ENCODE measurements at regions not wholly inside any gene's neighbourhood (a gene's known extent, or its start where the extent isn't known, plus 50 kb on each side); places are given as distances from the start of the nearest gene placed in this dataset.

DNA sequence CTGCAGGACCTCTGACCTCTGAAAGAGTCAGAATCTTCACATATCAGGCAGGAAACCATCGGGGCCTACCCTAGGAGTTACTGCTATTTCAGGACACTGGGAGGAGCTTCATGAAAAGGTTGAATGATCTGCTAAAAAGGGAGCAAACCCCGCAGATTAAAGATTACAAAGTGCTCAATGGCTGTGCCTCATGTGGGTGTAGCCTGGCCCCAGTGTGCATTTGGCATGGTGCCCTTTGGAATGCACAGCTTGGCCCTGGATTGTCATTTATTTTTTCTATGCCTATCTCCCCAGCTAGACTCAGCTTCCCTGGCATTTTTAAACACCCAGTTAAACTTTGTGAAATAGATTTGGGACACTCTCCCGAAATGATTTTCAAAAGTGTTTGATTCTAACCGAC is 368.5 kb upstream of the SPTLC3 start:
- Histone ChIP-seq H3K4me3 (replicated peaks; ENCODE audit: low read depth, low read length) (no peak overlapping the region), H3K27me3 (replicated peaks; ENCODE audit: control insufficient read depth, insufficient read depth, low read length) (no peaks in the 10 kb centered on the region), H3K36me3 (ENCODE audit: control insufficient read depth, insufficient read depth, low read length) (no peaks in the 10 kb centered on the region)
- DNase-seq (ENCODE audit: extremely low read depth, insufficient read length), result no peak
- TF ChIP-seq, protein P1, sequence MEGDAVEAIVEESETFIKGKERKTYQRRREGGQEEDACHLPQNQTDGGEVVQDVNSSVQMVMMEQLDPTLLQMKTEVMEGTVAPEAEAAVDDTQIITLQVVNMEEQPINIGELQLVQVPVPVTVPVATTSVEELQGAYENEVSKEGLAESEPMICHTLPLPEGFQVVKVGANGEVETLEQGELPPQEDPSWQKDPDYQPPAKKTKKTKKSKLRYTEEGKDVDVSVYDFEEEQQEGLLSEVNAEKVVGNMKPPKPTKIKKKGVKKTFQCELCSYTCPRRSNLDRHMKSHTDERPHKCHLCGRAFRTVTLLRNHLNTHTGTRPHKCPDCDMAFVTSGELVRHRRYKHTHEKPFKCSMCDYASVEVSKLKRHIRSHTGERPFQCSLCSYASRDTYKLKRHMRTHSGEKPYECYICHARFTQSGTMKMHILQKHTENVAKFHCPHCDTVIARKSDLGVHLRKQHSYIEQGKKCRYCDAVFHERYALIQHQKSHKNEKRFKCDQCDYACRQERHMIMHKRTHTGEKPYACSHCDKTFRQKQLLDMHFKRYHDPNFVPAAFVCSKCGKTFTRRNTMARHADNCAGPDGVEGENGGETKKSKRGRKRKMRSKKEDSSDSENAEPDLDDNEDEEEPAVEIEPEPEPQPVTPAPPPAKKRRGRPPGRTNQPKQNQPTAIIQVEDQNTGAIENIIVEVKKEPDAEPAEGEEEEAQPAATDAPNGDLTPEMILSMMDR (IDR thresholded peaks at IDR 0.05; ENCODE audit: insufficient read depth, low read length, poor library complexity, severe bottlenecking), result no peak

DNA sequence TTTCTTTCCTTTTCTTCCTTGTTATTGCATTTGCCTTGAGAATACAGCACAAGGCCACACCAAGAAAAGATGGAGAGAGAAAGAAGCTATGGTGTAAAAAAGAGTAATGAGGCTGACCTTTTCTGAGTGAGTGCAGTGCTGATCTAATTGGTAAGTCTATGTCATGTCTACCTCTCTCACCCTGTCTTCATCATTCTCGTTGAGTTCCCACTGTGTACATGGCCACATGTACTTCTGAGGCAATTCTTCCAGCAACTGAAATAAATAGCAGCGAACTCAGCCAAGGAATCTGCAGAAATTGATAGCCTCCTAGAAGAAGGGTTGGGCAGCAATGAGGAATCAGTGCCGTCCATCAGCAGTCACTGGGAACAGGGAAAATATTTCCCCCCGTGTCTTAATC is 367.2 kb upstream of the SPTLC3 start:
- no peaks in the 10 kb centered on the region for H3K36me3 ChIP-seq (ENCODE audit: control insufficient read depth, insufficient read depth, low read length)
- TF ChIP-seq, protein P1 (IDR thresholded peaks at IDR 0.05; ENCODE audit: insufficient read depth, low read length, poor library complexity, severe bottlenecking), result no peak
- H3K4me3 ChIP-seq (replicated peaks; ENCODE audit: low read depth, low read length), result no peak overlapping the region
- no peak for DNase-seq (ENCODE audit: extremely low read depth, insufficient read length)
- H3K27me3 ChIP-seq (replicated peaks; ENCODE audit: control insufficient read depth, insufficient read depth, low read length), result no peaks in the 10 kb centered on the region

GRCh38 chr20:12644461-12644860 is 364.3 kb upstream of the SPTLC3 start:
- Histone ChIP-seq H3K27me3 (replicated peaks; ENCODE audit: control insufficient read depth, insufficient read depth, low read length) (no peaks in the 10 kb centered on the region), H3K36me3 (ENCODE audit: control insufficient read depth, insufficient read depth, low read length) (no peaks in the 10 kb centered on the region), H3K4me3 (replicated peaks; ENCODE audit: low read depth, low read length) (no peak overlapping the region)
- DNase-seq (ENCODE audit: extremely low read depth, insufficient read length), result no peak
- TF ChIP-seq, protein P1 (IDR thresholded peaks at IDR 0.05; ENCODE audit: insufficient read depth, low read length, poor library complexity, severe bottlenecking), result no peak

GRCh38 chr20:12649234-12649633 is 359.5 kb upstream of the SPTLC3 start:
- DNase-seq (ENCODE audit: extremely low read depth, insufficient read length), result no peak
- TF ChIP-seq, protein P1 (IDR thresholded peaks at IDR 0.05; ENCODE audit: insufficient read depth, low read length, poor library complexity, severe bottlenecking), result no peak
- no peaks in the 10 kb centered on the region for H3K36me3 ChIP-seq (ENCODE audit: control insufficient read depth, insufficient read depth, low read length)
- no peaks in the 10 kb centered on the region for H3K27me3 ChIP-seq (replicated peaks; ENCODE audit: control insufficient read depth, insufficient read depth, low read length)
- H3K4me3 ChIP-seq (replicated peaks; ENCODE audit: low read depth, low read length), result no peak overlapping the region

- TF ChIP-seq, protein P1 (IDR thresholded peaks at IDR 0.05; ENCODE audit: insufficient read depth, low read length, poor library complexity, severe bottlenecking), result no peak
- Histone ChIP-seq H3K27me3 (replicated peaks; ENCODE audit: control insufficient read depth, insufficient read depth, low read length) (no peaks in the 10 kb centered on the region), H3K4me3 (replicated peaks; ENCODE audit: low read depth, low read length) (no peak overlapping the region), H3K36me3 (ENCODE audit: control insufficient read depth, insufficient read depth, low read length) (no peaks in the 10 kb centered on the region)
- DNase-seq (ENCODE audit: extremely low read depth, insufficient read length), result no peak
These were observed 355.1 kb upstream of the SPTLC3 start for GRCh38 chr20:12653642-12654041.

DNA sequence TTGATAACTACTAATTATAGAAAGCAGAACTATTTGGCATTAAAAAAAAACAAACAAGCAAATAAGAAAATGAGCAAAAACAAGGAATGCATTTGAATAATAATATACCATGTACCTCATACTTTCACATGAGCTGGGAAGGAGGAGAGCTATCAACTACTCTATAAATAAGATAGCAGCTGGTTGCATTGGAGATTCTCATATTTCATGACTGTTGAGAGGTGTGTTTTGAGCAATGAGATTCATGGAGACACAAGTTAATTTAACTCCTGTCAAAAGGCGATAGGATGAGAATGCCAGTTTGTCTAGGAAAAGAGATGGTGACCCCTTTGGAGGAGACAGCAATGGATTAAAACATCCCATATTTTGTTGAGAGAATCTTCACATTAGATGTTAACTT is 348.8 kb upstream of the SPTLC3 start:
- H3K36me3 ChIP-seq (ENCODE audit: control insufficient read depth, insufficient read depth, low read length), result no peaks in the 10 kb centered on the region
- no peak overlapping the region for H3K4me3 ChIP-seq (replicated peaks; ENCODE audit: low read depth, low read length)
- no peak for DNase-seq (ENCODE audit: extremely low read depth, insufficient read length)
- H3K27me3 ChIP-seq (replicated peaks; ENCODE audit: control insufficient read depth, insufficient read depth, low read length), result no peaks in the 10 kb centered on the region
- TF ChIP-seq, protein P1 (IDR thresholded peaks at IDR 0.05; ENCODE audit: insufficient read depth, low read length, poor library complexity, severe bottlenecking), result no peak

All from GM06990 (cell line).